ENCODE measurements at regions not wholly inside any gene's neighbourhood (a gene's known extent, or its start where the extent isn't known, plus 50 kb on each side); places are given as distances from the start of the nearest gene placed in this dataset.
A peak's percentile ranks its signal among the peaks of the same experiment; 100 is the strongest.

- no peak for DNase-seq (ENCODE audit: low read depth in 1 of 2, low spot score in 2 of 2)
These were observed 155.2 kb upstream of the SPRY4 start for GRCh38 chr5:142479854-142480519.

GRCh38 chr5:142479150-142479549 is 154.3 kb upstream of the SPRY4 start:
- no peak for DNase-seq (ENCODE audit: low read depth in 1 of 2, low spot score in 2 of 2)
- Histone ChIP-seq H3K27me3 (replicated peaks) (no peaks in the 10 kb centered on the region), H3K4me1 (replicated peaks) (peaks cover 13% of the 10 kb centered on the region), H3K27ac (no peak overlapping the region), H3K9me3 (replicated peaks) (no peaks in the 10 kb centered on the region), H3K36me3 (no peaks in the 10 kb centered on the region), H3K4me3 (no peak overlapping the region)

More at GRCh38 chr5:142479854-142480519, 155.2 kb upstream of the SPRY4 start:
- Histone ChIP-seq H3K27me3 (replicated peaks) (no peaks in the 10 kb centered on the region), H3K36me3 (no peaks in the 10 kb centered on the region), H3K27ac (no peak overlapping the region), H3K4me1 (replicated peaks) (peaks cover 20% of the 10 kb centered on the region), H3K9me3 (replicated peaks) (0 out of 2 replicates have a peak, but pooled peaks cover 1% of the 10 kb centered on the region), H3K4me3 (no peak overlapping the region)

GRCh38 chr5:142478113-142478512 is 153.3 kb upstream of the SPRY4 start:
- Histone ChIP-seq H3K27ac (no peak overlapping the region), H3K4me1 (replicated peaks) (peaks cover 11% of the 10 kb centered on the region), H3K27me3 (replicated peaks) (no peaks in the 10 kb centered on the region), H3K9me3 (replicated peaks) (no peaks in the 10 kb centered on the region), H3K36me3 (no peaks in the 10 kb centered on the region), H3K4me3 (no peak overlapping the region)
- DNase-seq (ENCODE audit: low read depth in 1 of 2, low spot score in 2 of 2), result no peak

GRCh38 chr5:142475102-142475513 is 150.3 kb upstream of the SPRY4 start:
- Histone ChIP-seq H3K9me3 (replicated peaks) (no peaks in the 10 kb centered on the region), H3K36me3 (no peaks in the 10 kb centered on the region), H3K27ac (no peak overlapping the region), H3K4me1 (replicated peaks) (peaks cover 29% of the 10 kb centered on the region), H3K4me3 (no peak overlapping the region), H3K27me3 (replicated peaks) (no peaks in the 10 kb centered on the region)
- no peak for DNase-seq (ENCODE audit: low read depth in 1 of 2, low spot score in 2 of 2)

- DNase-seq (ENCODE audit: low read depth in 1 of 2, low spot score in 2 of 2), result no peak
- no peak overlapping the region for H3K27ac ChIP-seq
- H3K9me3 ChIP-seq (replicated peaks), result no peaks in the 10 kb centered on the region
- no peaks in the 10 kb centered on the region for H3K27me3 ChIP-seq (replicated peaks)
- no peaks in the 10 kb centered on the region for H3K36me3 ChIP-seq
- H3K4me1 ChIP-seq (replicated peaks), result peaks cover 29% of the 10 kb centered on the region
- no peak overlapping the region for H3K4me3 ChIP-seq
These were observed 149.7 kb upstream of the SPRY4 start for GRCh38 chr5:142474431-142475094.

GRCh38 chr5:142473038-142473437 is 148.2 kb upstream of the SPRY4 start:
- Histone ChIP-seq H3K27ac (peak overlapping the region; percentile 80), H3K27me3 (replicated peaks) (no peaks in the 10 kb centered on the region), H3K4me3 (no peak overlapping the region), H3K36me3 (no peaks in the 10 kb centered on the region), H3K4me1 (replicated peaks) (peaks cover 29% of the 10 kb centered on the region), H3K9me3 (replicated peaks) (no peaks in the 10 kb centered on the region)
- no peak for DNase-seq (ENCODE audit: low read depth in 1 of 2, low spot score in 2 of 2)

GRCh38 chr5:142472306-142472951 is 147.6 kb upstream of the SPRY4 start:
- Histone ChIP-seq H3K4me3 (no peak overlapping the region), H3K36me3 (no peaks in the 10 kb centered on the region)
- DNase-seq (ENCODE audit: low read depth in 1 of 2, low spot score in 2 of 2), result peak; percentile 78 to 86

GRCh38 chr5:142466195-142466971 is 141.6 kb upstream of the SPRY4 start:
- Histone ChIP-seq H3K27me3 (replicated peaks) (no peaks in the 10 kb centered on the region), H3K4me3 (no peak overlapping the region), H3K4me1 (replicated peaks) (peaks cover 18% of the 10 kb centered on the region), H3K36me3 (no peaks in the 10 kb centered on the region), H3K9me3 (replicated peaks) (no peaks in the 10 kb centered on the region), H3K27ac (peak overlapping the region; percentile 23)
- peak in 1 of 2 experiments; percentile 39 for DNase-seq (ENCODE audit: low read depth in 1 of 2, low spot score in 2 of 2)

More at GRCh38 chr5:142472306-142472951, 147.6 kb upstream of the SPRY4 start:
- Histone ChIP-seq H3K27me3 (replicated peaks) (no peaks in the 10 kb centered on the region), H3K9me3 (replicated peaks) (no peaks in the 10 kb centered on the region), H3K27ac (peak overlapping the region; percentile 80), H3K4me1 (replicated peaks) (peaks cover 29% of the 10 kb centered on the region)

GRCh38 chr5:142465476-142465875 is 140.7 kb upstream of the SPRY4 start:
- no peak overlapping the region for H3K4me3 ChIP-seq
- no peaks in the 10 kb centered on the region for H3K27me3 ChIP-seq (replicated peaks)
- DNase-seq (ENCODE audit: low read depth in 1 of 2, low spot score in 2 of 2), result no peak
- H3K27ac ChIP-seq, result no peak overlapping the region
- no peaks in the 10 kb centered on the region for H3K9me3 ChIP-seq (replicated peaks)
- H3K36me3 ChIP-seq, result no peaks in the 10 kb centered on the region
- peaks cover 23% of the 10 kb centered on the region for H3K4me1 ChIP-seq (replicated peaks)

- no peak overlapping the region for H3K27ac ChIP-seq
- H3K4me3 ChIP-seq, result no peak overlapping the region
- no peak for DNase-seq (ENCODE audit: low read depth in 1 of 2, low spot score in 2 of 2)
- no peaks in the 10 kb centered on the region for H3K27me3 ChIP-seq (replicated peaks)
- peaks cover 23% of the 10 kb centered on the region for H3K4me1 ChIP-seq (replicated peaks)
- no peaks in the 10 kb centered on the region for H3K9me3 ChIP-seq (replicated peaks)
- H3K36me3 ChIP-seq, result no peaks in the 10 kb centered on the region
These were observed 139.1 kb upstream of the SPRY4 start for GRCh38 chr5:142463904-142464303.

- Histone ChIP-seq H3K4me1 (replicated peaks) (peaks cover 10% of the 10 kb centered on the region), H3K27me3 (replicated peaks) (no peaks in the 10 kb centered on the region), H3K36me3 (no peaks in the 10 kb centered on the region), H3K9me3 (replicated peaks) (0 out of 2 replicates have a peak, but pooled peaks cover 2% of the 10 kb centered on the region), H3K27ac (no peak overlapping the region), H3K4me3 (no peak overlapping the region)
- DNase-seq (ENCODE audit: low read depth in 1 of 2, low spot score in 2 of 2), result no peak
These were observed 136.3 kb upstream of the SPRY4 start for GRCh38 chr5:142461028-142461590.

GRCh38 chr5:142459209-142459608 is 134.4 kb upstream of the SPRY4 start:
- H3K27me3 ChIP-seq (replicated peaks), result no peaks in the 10 kb centered on the region

GRCh38 chr5:142455856-142456255 is 131.0 kb upstream of the SPRY4 start:
- no peak for DNase-seq (ENCODE audit: low read depth in 1 of 2, low spot score in 2 of 2)
- Histone ChIP-seq H3K27ac (no peak overlapping the region), H3K9me3 (replicated peaks) (peaks cover 11% of the 10 kb centered on the region; the same call in 1 of the 2 replicates), H3K4me1 (replicated peaks) (peaks cover 3% of the 10 kb centered on the region), H3K27me3 (replicated peaks) (no peaks in the 10 kb centered on the region), H3K4me3 (no peak overlapping the region), H3K36me3 (no peaks in the 10 kb centered on the region)

More at GRCh38 chr5:142459209-142459608, 134.4 kb upstream of the SPRY4 start:
- Histone ChIP-seq H3K9me3 (replicated peaks) (0 out of 2 replicates have a peak, but pooled peaks cover 3% of the 10 kb centered on the region), H3K27ac (no peak overlapping the region), H3K4me3 (no peak overlapping the region), H3K36me3 (no peaks in the 10 kb centered on the region), H3K4me1 (replicated peaks) (peaks cover 5% of the 10 kb centered on the region)
- DNase-seq (ENCODE audit: low read depth in 1 of 2, low spot score in 2 of 2), result no peak

Data from SJSA1 (cell line).